Glomerular visceral epithelial cell (primary cell): ENCODE measurements at regions not wholly inside any gene's neighbourhood (a gene's known extent, or its start where the extent isn't known, plus 50 kb on each side); places are given as distances from the start of the nearest gene placed in this dataset.
"Not testable (repeated sequence)": the region's sequence is repeated elsewhere in the genome, so short reads cannot be mapped to it uniquely, and the experiment has no call there.

Source experiments
- DNase-seq: peaks from one replicate; pipeline ENCODE4 v3.0.0-alpha.2; 2016; ENCODE audit errors: extremely low spot score

GRCh38 chr13:79874396-79875360 lies 393.7 kb downstream of the NDFIP2 start:
- peak; percentile 28 for DNase-seq

GRCh38 chr13:79871594-79871993 lies 390.6 kb downstream of the NDFIP2 start:
- no peak for DNase-seq

- no peak for DNase-seq
Measured at GRCh38 chr13:79870766-79871165, 389.8 kb downstream of the NDFIP2 start.

GRCh38 chr13:79870123-79870522 lies 389.2 kb downstream of the NDFIP2 start:
- DNase-seq: peak; percentile 9

GRCh38 chr13:79869326-79869725 lies 388.4 kb downstream of the NDFIP2 start:
- DNase-seq: peak; percentile 3

GRCh38 chr13:79867254-79867653 lies 386.3 kb downstream of the NDFIP2 start:
- no peak for DNase-seq

GRCh38 chr13:79866436-79866835 lies 385.5 kb downstream of the NDFIP2 start:
- no peak for DNase-seq

GRCh38 chr13:79862515-79862914 lies 381.6 kb downstream of the NDFIP2 start:
- DNase-seq: no peak

- no peak for DNase-seq
Measured at GRCh38 chr13:79861731-79862130, 380.8 kb downstream of the NDFIP2 start.

- DNase-seq: no peak
Measured at GRCh38 chr13:79860791-79861190, 379.8 kb downstream of the NDFIP2 start.

- no peak for DNase-seq
Measured at GRCh38 chr13:79859756-79860155, 378.8 kb downstream of the NDFIP2 start.

GRCh38 chr13:79853251-79853650 lies 372.3 kb downstream of the NDFIP2 start:
- DNase-seq: no peak

- DNase-seq: no peak
Measured at GRCh38 chr13:79851318-79851717, 370.4 kb downstream of the NDFIP2 start.

GRCh38 chr13:79847882-79848592 lies 367.1 kb downstream of the NDFIP2 start:
- DNase-seq: no peak

- DNase-seq: no peak
Measured at GRCh38 chr13:79846386-79846785, 365.4 kb downstream of the NDFIP2 start.

- peak; percentile 15 for DNase-seq
Measured at GRCh38 chr13:79837741-79838450, 356.9 kb downstream of the NDFIP2 start.

GRCh38 chr13:79836121-79836520 lies 355.2 kb downstream of the NDFIP2 start:
- DNase-seq: not testable (repeated sequence)

- DNase-seq: no peak
Measured at GRCh38 chr13:79834876-79835275, 353.9 kb downstream of the NDFIP2 start.

GRCh38 chr13:79833991-79834390 lies 353.0 kb downstream of the NDFIP2 start:
- DNase-seq: no peak

- no peak for DNase-seq
Measured at GRCh38 chr13:79831556-79831955, 350.6 kb downstream of the NDFIP2 start.

GRCh38 chr13:79830945-79831344 lies 350.0 kb downstream of the NDFIP2 start:
- DNase-seq: no peak

GRCh38 chr13:79830426-79830825 lies 349.5 kb downstream of the NDFIP2 start:
- no peak for DNase-seq
